ENCODE measurements at regions not wholly inside any gene's neighbourhood (a gene's known extent, or its start where the extent isn't known, plus 50 kb on each side); places are given as distances from the start of the nearest gene placed in this dataset.

DNA sequence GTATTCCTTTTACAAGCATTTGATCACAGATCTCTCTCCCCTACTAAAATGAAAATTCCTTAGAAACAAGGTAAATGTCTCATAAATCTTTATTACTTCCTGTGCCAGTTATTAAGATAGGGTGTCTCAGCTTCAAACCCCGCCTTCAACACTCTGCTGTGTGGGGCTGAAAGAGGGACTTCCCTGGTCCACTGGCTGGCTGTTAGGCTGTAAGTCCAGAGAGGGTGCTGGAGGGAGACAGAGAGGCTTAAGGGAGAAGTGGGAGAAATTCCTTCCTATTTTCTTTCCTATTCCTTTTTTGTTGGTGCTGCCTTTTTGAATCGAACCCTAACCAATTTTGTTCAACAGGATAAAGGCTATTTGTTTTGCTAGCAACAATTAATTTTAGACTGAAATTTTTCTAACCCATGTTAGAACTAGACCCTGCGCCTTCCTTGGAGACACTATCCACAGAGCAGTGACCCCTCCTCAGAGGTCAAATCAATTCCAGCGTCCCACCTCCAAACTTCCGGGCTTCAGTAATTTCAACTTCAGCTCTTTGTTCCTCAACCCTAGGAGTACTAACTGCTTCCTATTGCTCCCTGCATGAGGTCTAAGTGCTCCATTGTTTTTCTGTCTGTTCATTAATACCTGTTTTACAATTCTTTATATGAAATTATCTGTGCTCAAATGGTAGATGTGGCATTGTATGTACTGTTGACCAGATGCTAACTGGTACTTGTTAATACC lies 207.5 kb upstream of the OPRM1 start:
- no peak overlapping the region for H3K4me2 ChIP-seq (ENCODE audit: low read length)
- H3K4me3 ChIP-seq (ENCODE audit: low read depth, low read length, poor library complexity, severe bottlenecking): no peak overlapping the region
- no peaks in the 10 kb centered on the region for H3K36me3 ChIP-seq (ENCODE audit: insufficient read depth, low read length)
- no peaks in the 10 kb centered on the region for H3K9me3 ChIP-seq (ENCODE audit: low read length)
- CTCF ChIA-PET (ENCODE audit: unreplicated experiment): no interaction called here
- H3K27ac ChIP-seq (ENCODE audit: low read depth, low read length, poor library complexity, severe bottlenecking): no peak overlapping the region
- no peaks in the 10 kb centered on the region for H3K79me2 ChIP-seq (ENCODE audit: insufficient read depth, low read depth, low read length)
- no peaks in the 10 kb centered on the region for H3K4me1 ChIP-seq (ENCODE audit: insufficient read depth, low read length, poor library complexity, severe bottlenecking)
- TF ChIP-seq, protein P1, sequence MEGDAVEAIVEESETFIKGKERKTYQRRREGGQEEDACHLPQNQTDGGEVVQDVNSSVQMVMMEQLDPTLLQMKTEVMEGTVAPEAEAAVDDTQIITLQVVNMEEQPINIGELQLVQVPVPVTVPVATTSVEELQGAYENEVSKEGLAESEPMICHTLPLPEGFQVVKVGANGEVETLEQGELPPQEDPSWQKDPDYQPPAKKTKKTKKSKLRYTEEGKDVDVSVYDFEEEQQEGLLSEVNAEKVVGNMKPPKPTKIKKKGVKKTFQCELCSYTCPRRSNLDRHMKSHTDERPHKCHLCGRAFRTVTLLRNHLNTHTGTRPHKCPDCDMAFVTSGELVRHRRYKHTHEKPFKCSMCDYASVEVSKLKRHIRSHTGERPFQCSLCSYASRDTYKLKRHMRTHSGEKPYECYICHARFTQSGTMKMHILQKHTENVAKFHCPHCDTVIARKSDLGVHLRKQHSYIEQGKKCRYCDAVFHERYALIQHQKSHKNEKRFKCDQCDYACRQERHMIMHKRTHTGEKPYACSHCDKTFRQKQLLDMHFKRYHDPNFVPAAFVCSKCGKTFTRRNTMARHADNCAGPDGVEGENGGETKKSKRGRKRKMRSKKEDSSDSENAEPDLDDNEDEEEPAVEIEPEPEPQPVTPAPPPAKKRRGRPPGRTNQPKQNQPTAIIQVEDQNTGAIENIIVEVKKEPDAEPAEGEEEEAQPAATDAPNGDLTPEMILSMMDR (conservative IDR thresholded peaks at IDR 0.05; ENCODE audit: low read length): no peak
- no peak for TF ChIP-seq EZH2phosphoT487 (IDR thresholded peaks at IDR 0.05; ENCODE audit: borderline replicate concordance, low read depth, low read length)
- POLR2A ChIA-PET: no interaction called here
- BruUV-seq (replicated peaks): no TSS peak
- no peaks in the 10 kb centered on the region for H4K20me1 ChIP-seq (ENCODE audit: insufficient read depth, low read length)
- no peak overlapping the region for H2AFZ ChIP-seq (ENCODE audit: low read length)
- no peaks in the 10 kb centered on the region for H3K9me2 ChIP-seq (ENCODE audit: insufficient read depth, low read length)
- no peak for DNase-seq (ENCODE audit: low spot score)
- intact Hi-C loops (cut with micrococcal nuclease; ENCODE audit: unreplicated experiment): no loop called here

DNA sequence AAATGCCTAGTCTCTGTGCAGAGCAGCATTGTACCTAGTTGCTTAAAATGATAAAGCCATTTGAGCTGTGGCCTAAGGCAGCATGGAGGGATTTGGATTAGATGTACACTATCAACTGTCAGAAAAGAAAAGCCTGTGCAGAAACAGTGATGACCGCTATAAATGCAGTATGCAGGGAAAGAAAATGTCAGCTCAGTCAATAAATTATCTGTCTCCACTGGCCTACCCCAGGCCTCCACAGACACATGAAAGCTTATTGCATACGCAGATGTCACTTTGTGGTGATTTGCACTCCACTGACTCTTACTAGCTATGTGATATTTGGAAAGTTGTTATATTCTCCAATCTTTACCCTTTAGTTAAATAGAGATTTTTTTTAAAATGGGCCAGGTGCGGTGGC lies 221.9 kb upstream of the OPRM1 start:
- Histone ChIP-seq H3K36me3 (ENCODE audit: insufficient read depth, low read length) (no peaks in the 10 kb centered on the region), H3K4me3 (ENCODE audit: low read depth, low read length, poor library complexity, severe bottlenecking) (no peak overlapping the region), H3K9me3 (ENCODE audit: low read length) (no peaks in the 10 kb centered on the region), H4K20me1 (ENCODE audit: insufficient read depth, low read length) (no peaks in the 10 kb centered on the region), H3K9me2 (ENCODE audit: insufficient read depth, low read length) (no peaks in the 10 kb centered on the region), H3K4me1 (ENCODE audit: insufficient read depth, low read length, poor library complexity, severe bottlenecking) (no peaks in the 10 kb centered on the region), H3K79me2 (ENCODE audit: insufficient read depth, low read depth, low read length) (no peaks in the 10 kb centered on the region), H2AFZ (ENCODE audit: low read length) (no peak overlapping the region), H3K4me2 (ENCODE audit: low read length) (no peak overlapping the region), H3K27ac (ENCODE audit: low read depth, low read length, poor library complexity, severe bottlenecking) (no peak overlapping the region)
- CTCF ChIA-PET (ENCODE audit: unreplicated experiment): no interaction called here
- no TSS peak for BruUV-seq (replicated peaks)
- intact Hi-C loops (cut with micrococcal nuclease; ENCODE audit: unreplicated experiment): no loop called here
- no peak for DNase-seq (ENCODE audit: low spot score)
- no peak for TF ChIP-seq EZH2phosphoT487 (IDR thresholded peaks at IDR 0.05; ENCODE audit: borderline replicate concordance, low read depth, low read length)
- TF ChIP-seq, protein P1 (conservative IDR thresholded peaks at IDR 0.05; ENCODE audit: low read length): no peak
- POLR2A ChIA-PET: no interaction called here

DNA sequence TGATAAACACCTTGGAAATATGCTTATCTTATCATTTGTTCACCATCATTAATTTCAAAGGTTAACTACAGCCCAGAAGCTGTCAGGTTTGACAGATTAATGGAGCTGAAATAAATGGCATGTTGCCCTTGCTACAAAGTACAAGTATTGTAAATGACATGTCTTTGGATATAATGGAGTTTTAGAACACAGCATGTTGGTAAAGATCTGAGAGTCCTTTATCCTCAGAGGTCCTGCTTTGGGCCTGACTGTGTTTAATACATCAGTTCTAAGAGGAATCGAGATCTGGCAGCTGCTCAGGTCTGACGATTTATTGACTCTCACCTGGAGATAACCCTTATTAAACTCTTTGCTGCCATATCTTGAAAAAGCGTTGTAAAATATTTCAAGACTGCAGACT lies 222.7 kb upstream of the OPRM1 start:
- DNase-seq (ENCODE audit: low spot score): no peak
- POLR2A ChIA-PET: no interaction called here
- Histone ChIP-seq H2AFZ (ENCODE audit: low read length) (no peak overlapping the region), H3K79me2 (ENCODE audit: insufficient read depth, low read depth, low read length) (no peaks in the 10 kb centered on the region), H3K4me3 (ENCODE audit: low read depth, low read length, poor library complexity, severe bottlenecking) (no peak overlapping the region), H3K4me2 (ENCODE audit: low read length) (no peak overlapping the region), H3K36me3 (ENCODE audit: insufficient read depth, low read length) (no peaks in the 10 kb centered on the region), H3K9me2 (ENCODE audit: insufficient read depth, low read length) (no peaks in the 10 kb centered on the region), H3K4me1 (ENCODE audit: insufficient read depth, low read length, poor library complexity, severe bottlenecking) (no peaks in the 10 kb centered on the region), H4K20me1 (ENCODE audit: insufficient read depth, low read length) (no peaks in the 10 kb centered on the region), H3K27ac (ENCODE audit: low read depth, low read length, poor library complexity, severe bottlenecking) (no peak overlapping the region), H3K9me3 (ENCODE audit: low read length) (no peaks in the 10 kb centered on the region)
- no peak for TF ChIP-seq EZH2phosphoT487 (IDR thresholded peaks at IDR 0.05; ENCODE audit: borderline replicate concordance, low read depth, low read length)
- TF ChIP-seq, protein P1 (conservative IDR thresholded peaks at IDR 0.05; ENCODE audit: low read length): no peak
- intact Hi-C loops (cut with micrococcal nuclease; ENCODE audit: unreplicated experiment): no loop called here
- CTCF ChIA-PET (ENCODE audit: unreplicated experiment): no interaction called here
- no TSS peak for BruUV-seq (replicated peaks)
